Activated CD4-positive, alpha-beta T cell treated with anti-CD3 and anti-CD28 coated beads, Interleukin-2, amount 50 U/mL, for 48 hours (primary cell): ENCODE measurements at regions not wholly inside any gene's neighbourhood (a gene's known extent, or its start where the extent isn't known, plus 50 kb on each side); places are given as distances from the start of the nearest gene placed in this dataset.
A peak's percentile ranks its signal among the peaks of the same experiment; 100 is the strongest.
"Not testable (repeated sequence)": the region's sequence is repeated elsewhere in the genome, so short reads cannot be mapped to it uniquely, and the experiment has no call there.

ENCODE experiments used
- DNase-seq, 2 experiments: peaks; one replicate each; pipeline ENCODE4 v3.0.0-alpha.2; 2020

DNA sequence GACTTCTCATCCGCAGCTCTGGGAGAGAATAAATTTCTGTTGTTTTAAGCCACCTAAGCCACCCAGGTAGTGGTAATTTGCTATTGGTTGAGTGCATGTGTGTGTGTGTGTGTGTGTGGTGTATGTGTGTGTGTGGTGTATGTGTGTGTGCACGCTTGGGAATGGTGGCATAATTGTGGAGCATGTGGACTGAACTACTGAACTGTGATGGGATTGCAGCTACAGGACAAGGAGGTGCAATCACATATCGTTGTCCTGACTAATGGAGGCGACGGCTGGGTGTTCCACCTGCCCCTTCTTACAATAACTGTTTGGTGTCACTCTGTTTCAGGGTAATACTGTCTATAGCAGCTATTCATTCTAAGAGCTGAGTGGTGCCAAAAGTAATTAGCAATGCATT lies 448.7 kb upstream of the PFKP start:
- DNase-seq = no peak

DNA sequence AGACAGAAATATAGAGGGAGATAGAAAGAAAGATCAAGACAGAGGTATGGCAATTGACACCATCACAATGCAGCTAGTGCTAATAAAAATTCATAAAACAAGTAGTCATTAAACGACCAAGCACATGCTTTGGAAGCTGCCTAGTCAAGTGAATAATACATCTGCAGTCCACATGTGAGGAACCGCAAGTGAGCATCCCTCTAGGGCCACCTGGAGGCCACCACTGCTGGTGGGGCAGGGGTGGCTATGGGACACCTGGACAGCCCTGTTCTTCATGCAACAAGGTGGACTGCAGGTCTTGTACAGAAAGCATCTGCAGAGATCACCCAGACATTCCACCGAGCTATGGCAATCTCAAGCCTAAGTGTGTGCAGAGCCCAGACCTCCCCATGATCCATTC lies 451.1 kb upstream of the PFKP start:
- no peak for DNase-seq

DNA sequence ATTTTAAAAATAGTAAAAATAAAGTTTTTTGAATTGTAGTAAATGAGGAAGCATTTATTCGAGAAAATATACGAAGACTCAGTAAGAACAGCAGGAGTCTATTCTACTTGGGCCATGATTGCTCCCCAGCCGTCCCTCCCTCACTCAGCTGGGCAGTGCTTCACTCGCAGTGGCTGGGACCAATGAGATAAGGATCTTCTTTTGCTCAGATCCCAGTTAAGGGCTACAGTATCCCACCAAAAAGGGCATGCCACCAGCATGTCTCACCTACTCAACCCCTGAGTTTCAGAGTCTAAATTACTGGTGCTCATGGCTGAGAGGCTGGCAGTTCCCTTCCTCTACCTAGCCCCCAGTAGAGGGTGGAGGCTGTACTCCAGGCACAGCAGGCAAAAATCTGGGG lies 455.7 kb upstream of the PFKP start:
- no peak for DNase-seq

DNA sequence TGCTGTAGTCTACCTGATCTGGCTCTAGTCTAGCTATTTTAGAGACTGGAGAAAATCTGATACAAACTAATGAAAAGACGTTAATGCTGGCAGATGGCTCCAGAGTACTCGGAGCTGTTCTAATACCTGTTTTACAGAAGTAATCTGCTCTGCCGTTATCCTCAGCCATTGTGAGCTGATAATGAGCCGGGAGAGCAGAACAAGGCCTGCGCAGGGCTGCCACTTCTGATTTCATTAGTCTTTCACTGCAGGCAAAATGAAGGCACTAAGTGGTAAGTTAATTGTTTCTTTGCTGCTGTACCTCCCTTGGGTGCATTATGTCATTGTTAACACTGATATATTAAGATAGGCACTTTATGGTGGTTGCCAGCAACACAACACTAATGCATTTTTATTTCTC lies 456.4 kb upstream of the PFKP start:
- DNase-seq = no peak

DNA sequence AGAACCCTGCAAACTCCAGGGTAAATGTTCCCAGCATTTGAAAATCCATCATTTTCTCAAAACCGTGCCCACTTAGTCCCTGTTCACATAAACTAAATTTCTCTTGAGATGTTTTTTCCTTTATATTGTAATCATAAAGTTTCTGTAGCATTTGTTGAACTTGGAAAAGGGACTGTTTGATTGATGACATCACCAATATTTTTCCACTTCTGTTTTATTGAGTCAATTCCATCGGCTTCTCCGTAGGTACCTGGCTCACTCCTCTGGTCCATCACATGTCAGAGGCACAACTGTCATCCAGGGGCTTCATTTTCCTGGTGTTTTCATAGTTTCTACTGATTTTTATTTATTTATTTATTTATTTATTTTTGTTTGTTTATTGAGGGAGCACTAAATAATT lies 462.5 kb upstream of the PFKP start:
- DNase-seq = no peak

DNA sequence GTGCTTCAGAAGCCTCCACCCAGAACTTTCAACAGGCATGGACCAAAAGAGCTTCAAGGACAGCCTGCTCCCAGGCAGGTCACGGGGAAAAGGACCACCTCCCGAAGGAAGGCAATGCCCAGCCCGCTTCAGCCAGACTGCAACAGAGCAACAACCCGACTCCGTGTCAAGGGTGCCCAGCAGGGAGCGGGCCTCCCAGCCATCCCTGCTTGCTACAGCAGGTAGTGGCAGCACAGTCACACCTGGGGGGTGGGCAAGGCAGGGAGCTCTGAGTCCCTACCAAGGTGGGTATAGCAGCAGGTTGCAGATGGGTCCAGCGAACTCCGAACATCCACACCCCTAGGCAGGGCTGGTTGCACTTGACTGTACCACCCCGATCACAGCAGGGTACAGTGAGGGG lies 467.8 kb upstream of the PFKP start:
- DNase-seq = no peak

DNA sequence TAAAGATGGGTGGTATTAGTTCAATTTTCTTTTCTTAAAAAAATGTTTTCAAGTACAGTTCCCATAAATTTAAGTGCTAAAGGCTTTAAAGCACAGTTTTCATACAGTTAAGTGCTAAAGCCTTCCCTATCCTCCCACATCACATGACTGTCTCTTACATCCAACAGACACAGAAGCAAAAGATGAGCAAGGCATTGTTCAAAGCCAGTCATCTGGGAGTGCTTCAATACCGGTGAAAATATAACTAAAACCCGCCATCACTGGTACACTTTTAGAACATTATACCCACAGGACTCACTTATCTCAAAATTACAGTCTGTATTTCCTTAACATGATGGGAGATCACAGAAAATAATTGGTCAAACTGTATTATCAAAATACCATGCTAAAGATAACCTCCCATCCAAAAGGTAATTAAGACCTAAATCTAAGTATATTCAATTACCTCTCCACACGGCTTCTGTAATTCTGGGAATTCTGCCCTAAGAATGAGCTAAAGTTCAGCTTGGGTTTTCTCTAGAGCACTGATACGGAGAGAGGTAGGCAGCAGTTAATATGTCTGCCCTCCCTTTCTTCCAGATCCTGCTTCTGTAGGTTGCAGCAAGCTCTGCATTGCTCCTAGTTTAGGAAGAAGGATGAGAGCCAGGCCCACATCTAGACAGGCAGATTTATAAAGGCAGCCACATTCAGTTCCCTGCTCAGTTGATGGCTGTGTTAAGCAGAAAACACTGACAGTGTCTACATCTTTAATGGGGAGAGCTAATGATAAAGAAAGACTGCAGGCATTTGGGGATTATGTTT lies 474.8 kb upstream of the PFKP start:
- no peak for DNase-seq

DNA sequence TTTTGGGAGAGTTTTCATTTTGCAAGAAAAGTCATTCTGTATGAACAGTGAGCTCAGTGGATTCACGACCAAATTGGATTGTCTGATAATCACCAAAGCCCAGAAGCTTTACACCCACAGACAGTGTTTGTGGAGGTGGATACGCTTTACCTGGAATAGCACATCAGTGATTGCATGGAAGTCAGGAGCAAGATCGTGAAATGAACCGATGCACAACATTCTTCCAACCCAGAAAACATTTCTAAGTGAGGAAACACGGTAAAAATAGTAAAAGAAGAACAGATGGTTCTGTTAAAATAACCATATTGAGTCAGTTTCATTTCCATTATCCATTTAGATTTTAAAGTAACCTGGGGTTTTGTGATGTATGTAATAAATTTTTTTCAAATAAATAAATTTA lies 478.2 kb upstream of the PFKP start:
- no peak for DNase-seq

DNA sequence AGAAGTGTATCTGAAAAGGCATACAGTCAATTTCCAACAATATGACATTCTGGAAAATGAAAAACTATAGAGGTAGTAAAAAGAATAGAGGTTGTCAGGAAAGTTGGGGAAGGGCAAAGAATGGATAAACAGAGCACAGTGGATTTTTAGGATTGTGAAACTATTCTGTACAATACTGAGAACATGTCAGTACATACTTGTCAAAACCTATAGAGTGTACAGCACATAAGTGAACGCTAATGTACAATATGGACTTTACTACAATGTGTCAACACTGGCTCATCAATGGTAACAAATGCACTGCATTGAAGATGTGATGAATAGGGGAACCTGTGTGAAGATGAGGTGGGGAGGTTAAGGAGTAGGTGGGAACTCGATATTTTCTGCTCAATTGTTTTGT lies 483.0 kb upstream of the PFKP start:
- DNase-seq = no peak

DNA sequence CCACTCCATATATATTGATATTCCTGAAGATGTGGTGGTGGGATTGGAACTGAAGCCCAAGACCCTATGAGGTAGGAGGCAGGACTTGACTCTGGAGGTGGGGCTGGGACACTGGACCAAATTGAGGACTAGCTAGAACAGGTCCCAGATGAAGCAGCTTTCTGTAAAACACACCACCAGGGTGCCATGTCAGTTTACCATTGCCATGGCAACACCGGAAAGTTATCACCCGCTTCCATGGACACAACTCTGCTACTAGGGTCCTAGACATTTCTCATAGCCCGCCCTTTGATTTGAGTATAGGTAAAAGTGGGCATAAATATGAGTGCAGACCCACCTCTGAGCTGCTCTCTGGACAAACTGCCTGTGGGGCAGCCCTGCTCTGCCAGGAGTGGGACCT lies 490.5 kb upstream of the PFKP start:
- no peak for DNase-seq

DNA sequence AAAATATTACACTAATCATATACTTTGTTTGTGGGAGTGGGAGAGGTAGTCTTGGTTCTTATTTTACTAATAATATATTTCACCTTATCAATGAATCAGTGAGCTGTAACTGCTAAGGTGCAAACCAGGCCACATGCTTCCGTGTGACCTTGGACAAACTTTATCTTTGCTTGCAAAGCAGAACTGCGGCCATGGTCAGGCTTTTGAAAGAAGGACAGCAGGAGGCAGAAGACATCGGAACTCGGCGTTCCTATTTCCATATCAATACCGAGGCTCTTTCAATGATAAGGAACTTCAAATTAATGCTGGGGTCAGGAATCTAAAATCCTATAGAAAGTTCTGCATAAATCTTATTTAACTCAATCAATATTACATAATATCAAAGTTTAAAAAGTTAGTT lies 491.9 kb upstream of the PFKP start:
- DNase-seq = no peak

DNA sequence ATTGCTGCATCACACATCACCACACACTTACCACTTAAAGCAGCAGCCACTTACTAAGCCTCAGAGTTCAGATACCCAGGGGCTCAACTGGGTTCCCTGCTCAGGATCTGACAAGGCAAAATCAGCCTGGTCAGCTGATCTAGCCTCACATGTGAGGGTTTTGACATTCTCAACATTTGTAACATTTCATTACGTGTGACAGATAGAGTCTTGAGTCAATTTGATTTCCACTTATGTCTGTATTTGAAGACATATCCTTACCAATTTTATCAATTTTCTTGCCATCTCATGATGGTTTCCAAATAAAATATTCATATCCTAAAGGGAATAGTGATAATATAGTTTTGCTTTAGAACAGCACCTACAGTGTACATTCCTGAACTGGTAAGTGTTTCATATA lies 494.7 kb upstream of the PFKP start:
- DNase-seq = no peak

DNA sequence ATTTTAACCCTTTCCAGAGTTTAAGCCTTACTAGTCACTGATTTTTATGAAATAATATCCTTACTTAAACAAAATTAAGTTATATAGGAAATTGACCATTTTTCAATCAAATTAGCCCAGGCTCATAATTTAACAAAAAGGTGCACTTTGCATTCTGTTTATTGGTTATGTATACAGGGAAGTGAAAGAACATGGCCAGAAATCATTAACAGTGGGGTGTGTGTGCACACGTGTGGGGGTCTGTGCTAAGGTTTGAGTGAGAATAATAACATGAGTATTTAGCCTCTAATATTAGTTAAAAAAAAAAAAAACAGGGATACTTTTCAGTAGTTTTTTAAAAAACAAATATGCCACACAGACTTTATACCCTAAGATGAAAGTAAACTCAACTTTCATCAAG lies 510.5 kb upstream of the PFKP start:
- DNase-seq = no peak

DNA sequence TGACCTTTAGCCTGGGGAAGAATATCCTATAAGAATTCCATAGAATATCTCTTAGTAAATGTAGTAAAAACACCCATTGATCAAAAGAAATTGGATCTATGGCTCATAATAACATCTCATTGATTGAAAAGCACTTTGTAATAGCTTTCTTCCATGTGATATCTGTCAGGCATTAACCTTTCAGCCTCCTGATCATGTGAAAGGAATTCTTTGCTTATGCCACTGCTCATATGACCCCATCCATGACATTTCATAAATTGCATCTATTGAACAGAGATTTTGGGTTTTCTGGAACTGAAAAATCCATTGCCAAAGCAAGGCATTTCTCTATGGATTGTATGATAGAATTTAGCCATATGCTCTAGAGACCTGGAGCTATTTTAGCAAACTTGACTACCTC lies 519.3 kb upstream of the PFKP start:
- DNase-seq = no peak

DNA sequence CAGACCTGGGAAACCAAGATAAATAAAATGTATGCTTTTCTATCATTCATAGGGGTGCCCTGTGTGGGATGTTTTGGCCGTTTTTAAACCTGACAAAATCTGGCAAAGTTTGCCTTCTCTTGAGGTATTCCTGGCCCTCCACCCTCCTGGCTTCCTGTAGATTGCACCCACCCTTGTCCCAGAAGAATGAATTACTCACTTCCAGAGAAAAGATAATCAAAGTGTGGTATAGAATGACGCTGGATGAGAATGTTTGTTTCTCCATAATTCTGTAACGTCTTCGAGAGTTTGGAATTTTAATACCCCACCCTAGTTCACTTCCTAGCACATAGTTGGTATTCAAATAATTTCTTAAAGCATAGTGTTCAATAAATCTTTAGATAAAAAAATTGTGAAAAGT lies 519.7 kb upstream of the PFKP start:
- no peak for DNase-seq

DNA sequence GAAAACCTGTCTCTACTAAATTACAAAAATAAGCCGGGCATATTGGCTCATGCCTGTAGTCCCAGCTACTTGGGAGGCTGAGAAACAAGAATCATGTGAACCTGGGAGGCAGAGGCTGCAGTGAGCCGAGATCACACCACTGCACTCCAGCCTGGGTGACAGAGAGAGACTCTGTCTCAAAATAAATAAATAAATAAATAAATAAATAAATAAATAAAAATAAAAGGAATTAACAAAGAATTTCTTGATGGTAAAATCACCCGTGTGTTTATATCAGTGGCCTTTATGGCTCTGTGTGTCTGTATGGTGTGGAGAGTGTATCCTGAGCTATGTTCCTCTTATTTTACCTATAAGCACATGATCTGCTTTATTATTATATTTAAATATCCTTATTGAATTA lies 520.5 kb upstream of the PFKP start:
- not testable (repeated sequence) for DNase-seq

DNA sequence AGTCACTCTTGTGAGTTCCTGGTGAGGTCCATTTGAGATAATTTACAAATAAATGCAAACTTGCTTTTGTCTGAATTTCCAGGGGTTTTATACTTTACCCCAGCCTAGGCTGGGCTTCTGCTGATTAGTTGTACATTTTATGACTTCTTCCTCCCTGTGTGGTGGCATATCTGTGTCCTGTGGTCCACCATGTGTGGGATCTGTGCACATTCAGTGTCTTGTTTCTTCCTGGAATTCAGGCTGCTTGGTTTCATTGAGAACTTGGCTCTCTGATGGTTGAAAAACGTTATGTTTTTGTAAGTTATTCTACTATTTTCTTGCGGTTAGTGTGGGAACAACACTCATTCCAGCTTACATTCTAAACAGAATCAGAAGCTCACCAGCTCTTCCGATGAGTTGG lies 523.4 kb upstream of the PFKP start:
- no peak for DNase-seq

DNA sequence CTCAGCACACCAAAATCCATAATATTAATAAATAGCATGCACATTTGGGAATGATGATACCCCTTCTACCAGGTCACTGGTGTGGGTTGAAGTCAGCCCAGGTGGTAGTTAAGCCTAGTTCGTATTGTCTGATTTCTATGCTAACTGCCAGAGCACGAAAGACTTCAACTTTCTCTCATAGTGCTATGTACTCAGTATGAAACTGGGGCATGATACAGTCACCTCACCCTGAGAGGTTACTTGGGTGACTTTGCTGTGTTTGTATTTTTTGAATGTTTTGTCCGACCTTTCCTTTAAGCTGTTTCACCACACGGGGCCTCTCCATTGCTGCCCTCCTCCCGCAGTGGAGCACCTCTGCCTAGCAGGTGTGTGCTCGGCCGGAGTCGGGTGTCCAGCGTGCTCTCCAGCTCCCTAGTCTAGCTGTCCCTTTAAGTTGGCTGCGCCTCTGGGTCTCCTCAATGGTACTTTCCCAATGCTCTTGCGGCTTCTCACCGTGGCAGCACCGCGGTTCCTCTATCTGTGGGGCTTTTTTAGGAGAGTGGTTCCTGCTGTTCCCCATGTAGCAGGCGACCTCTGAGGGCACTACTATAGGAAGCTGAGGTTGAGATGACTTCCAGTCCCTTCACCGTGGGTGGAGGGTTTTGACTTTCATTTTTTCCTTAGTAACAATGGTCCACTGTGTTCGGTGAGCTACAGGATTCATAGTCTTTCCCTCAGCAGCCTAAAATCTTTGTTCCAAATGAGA lies 524.0 kb upstream of the PFKP start:
- DNase-seq = no peak

DNA sequence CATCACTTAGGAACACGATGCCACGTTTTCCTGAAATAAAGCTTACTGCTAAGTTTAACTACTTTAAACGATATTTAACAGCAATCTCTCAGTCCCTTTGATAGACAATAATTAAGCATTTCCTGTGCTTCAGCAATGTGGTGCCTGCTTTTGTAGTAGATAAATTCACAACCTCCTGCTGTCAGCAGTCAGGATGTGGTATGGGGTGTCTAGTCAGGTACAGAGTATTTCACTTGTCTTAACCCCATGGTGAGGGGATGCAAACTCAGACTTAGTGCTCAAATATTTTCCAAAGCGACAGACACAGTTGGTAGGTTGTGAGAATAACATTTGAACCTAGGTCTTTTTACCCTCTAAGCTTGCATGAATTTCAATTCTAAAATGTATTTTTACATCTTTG lies 526.2 kb upstream of the PFKP start:
- DNase-seq = no peak

DNA sequence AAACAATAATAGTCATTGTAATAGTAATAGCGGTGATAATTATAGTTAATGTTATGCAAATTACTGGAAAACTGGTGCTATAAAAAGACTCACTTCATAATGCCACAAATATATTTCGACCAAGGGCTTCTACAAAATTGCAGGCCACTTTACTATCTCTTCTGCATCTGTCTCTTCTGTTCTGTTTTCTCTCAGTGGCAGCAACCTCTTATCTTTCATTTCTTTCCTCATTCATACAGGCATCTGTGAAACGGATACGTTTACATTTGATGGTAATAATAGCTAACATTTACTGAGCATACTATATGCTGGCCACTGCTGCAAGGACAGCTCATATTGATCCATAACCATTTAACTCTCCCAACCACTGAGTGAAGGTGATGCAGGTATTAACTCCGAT lies 537.4 kb upstream of the PFKP start:
- no peak for DNase-seq

DNA sequence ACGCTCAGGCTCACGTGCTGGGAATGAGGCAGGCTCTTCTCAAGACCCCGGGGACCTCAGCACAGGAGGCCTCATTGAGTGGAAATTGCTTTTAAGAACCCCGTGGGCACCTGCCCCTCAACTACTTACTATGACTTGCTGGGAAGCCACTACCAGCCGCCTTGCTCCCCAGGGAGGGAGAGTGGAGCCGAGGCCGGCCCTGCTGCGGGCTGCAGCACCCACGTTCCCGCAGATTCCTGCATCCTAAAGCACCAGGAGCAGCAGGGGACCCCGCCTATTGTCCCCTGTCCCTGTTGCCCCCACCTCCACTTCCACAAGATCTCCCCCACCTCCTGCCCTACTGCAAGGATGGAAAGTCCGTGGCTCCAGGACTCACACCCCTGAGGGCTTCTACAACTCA lies 541.6 kb upstream of the PFKP start:
- no peak for DNase-seq

DNA sequence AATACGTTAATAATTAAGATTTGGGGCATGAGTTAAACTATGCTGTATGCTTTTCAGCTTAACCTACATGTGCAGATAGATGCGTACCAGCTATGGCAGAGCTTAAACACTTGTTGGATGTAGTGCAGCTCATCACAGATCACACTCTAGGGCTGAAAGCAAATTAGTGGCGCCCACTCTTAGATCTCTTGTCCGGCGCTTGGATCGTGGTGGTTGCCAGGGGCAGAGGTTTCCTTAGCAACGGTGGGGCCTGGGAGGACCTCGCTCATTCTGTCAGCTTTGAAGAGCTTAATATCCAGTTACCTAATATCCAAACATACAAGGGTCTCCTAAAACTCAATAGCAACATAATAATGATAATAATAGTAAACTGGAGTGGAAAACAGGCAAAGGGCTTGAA lies 548.2 kb upstream of the PFKP start:
- DNase-seq = no peak

DNA sequence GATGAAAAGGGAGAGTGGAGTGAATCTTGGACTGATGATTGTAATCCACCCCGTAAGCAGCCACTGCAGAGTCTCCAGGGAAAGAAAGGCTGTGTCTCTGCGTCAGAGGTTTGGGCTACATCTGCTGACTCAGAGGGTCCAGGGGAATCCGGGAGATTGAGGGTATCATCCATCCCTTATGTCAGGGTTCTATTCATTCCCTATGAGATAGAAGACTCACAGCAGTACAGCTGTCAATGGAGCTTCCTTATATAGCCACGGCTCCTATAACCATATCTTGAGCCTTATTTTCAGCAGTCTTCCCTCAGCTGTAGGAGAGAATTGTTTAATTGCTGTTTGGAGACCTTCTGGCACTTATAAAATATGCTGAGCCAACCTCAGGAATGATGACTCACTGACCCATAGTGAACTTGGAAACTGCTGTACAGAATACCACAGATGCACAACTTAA lies 558.2 kb upstream of the PFKP start:
- no peak for DNase-seq

DNA sequence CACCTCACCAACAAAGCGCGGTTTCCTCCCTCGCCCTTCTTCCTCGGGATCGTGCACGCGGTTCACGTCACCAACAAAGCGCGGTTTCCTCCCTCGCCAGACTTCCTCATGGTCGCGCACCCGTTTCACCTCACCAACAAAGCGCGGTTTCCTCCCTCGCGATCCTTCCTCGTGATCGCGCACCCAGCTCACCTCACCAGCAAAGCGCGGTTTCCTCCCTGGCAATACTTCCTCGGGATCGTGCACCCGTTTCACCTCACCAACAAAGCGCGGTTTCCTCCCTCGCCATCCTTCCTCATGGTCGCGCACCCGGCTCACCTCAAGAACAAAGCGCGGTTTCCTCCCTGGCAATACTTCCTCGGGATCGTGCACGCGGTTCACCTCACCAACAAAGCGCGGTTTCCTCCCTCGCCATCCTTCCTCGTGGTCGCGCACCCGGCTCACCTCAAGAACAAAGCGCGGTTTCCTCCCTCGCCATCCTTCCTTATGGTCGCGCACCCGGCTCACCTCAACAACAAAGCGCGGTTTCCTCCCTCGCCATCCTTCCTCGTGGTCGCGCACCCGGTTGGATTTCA lies 565.9 kb upstream of the PFKP start:
- DNase-seq = peak in 1 of 2 experiments; percentile 8
